A549 (cell line): ENCODE measurements at regions not wholly inside any gene's neighbourhood (a gene's known extent, or its start where the extent isn't known, plus 50 kb on each side); places are given as distances from the start of the nearest gene placed in this dataset.

Source experiments
- BHLHE40 ChIP-seq: IDR thresholded peaks from 2 replicates; pipeline ENCODE4 v1.6.1; 2012; ENCODE audit warnings: low read depth, low read length, inconsistent platforms
- CEBPB ChIP-seq, 2 experiments: fragments of >200 bp in 1 of 2; sonication (Bioruptor Twin) in 1 of 2; formaldehyde crosslinking in 1 of 2; IDR thresholded peaks; 2 replicates each; pipeline ENCODE4 v1.6.1; 2012 to 2016
- CHD2 ChIP-seq: fragments of 150-350 bp; IDR thresholded peaks from 2 replicates; pipeline ENCODE4 v1.6.1; 2014; ENCODE audit warnings: low read length; ENCODE audit not compliant: partially characterized antibody
- CTCF ChIP-seq: fragments of >200 bp; sonication (Bioruptor Twin); formaldehyde crosslinking; IDR thresholded peaks from 3 replicates; pipeline ENCODE4 v1.5.1; 2016
- MAFK ChIP-seq: fragments of 450-650 bp; IDR thresholded peaks from 2 replicates; pipeline ENCODE4 v1.6.1; 2014; ENCODE audit not compliant: partially characterized antibody
- MAX ChIP-seq: IDR thresholded peaks from 2 replicates; pipeline ENCODE4 v1.6.1; 2012
- MYC ChIP-seq: IDR thresholded peaks from 2 replicates; pipeline ENCODE4 v1.6.1; 2012; ENCODE audit warnings: mild to moderate bottlenecking, inconsistent platforms, low read length, improper control_type of control experiment, borderline replicate concordance
- PHF8 ChIP-seq: fragments of 200-600 bp; sonication (generic); IDR thresholded peaks from 2 replicates; pipeline ENCODE4 v1.6.1; 2016; ENCODE audit warnings: low read depth, mild to moderate bottlenecking, antibody characterized with exemption, moderate library complexity, borderline replicate concordance
- POLR2A ChIP-seq: IDR thresholded peaks from 2 replicates; pipeline ENCODE4 v1.6.1; 2012; ENCODE audit warnings: mild to moderate bottlenecking, low read length
- POLR2AphosphoS2 ChIP-seq: conservative IDR thresholded peaks from 2 replicates; pipeline ENCODE4 v1.6.1; 2012; ENCODE audit warnings: low read length, improper control_type of control experiment, inconsistent platforms
- RAD21 ChIP-seq, 2 experiments: fragments of >200 bp in 1 of 2; sonication (Bioruptor Twin) in 1 of 2; formaldehyde crosslinking in 1 of 2; IDR thresholded peaks in 1 of 2; conservative IDR thresholded peaks in 1 of 2; 2 replicates in 1 of 2; 3 replicates in 1 of 2; pipeline ENCODE4 v1.6.1; 2012 to 2018; ENCODE audit warnings: inconsistent platforms in 1 of 2
- RFX5 ChIP-seq: fragments of 450-650 bp; IDR thresholded peaks from 2 replicates; pipeline ENCODE4 v1.7.1; 2014; ENCODE audit warnings: antibody characterized with exemption, mild to moderate bottlenecking, moderate library complexity
- ZFP36 ChIP-seq: fragments of 450-650 bp; IDR thresholded peaks from 2 replicates; pipeline ENCODE4 v1.6.1; 2014; ENCODE audit warnings: borderline replicate concordance; ENCODE audit not compliant: partially characterized antibody

- no peak for TF ChIP-seq CHD2
- no peak for TF ChIP-seq CTCF
- TF ChIP-seq POLR2A: no peak
- no peak for TF ChIP-seq MAFK
- no peak for TF ChIP-seq RAD21 (conservative IDR thresholded peaks at IDR 0.05 in 1 of 2, IDR thresholded peaks at IDR 0.05 in 1 of 2)
- no peak for TF ChIP-seq ZFP36
- no peak for TF ChIP-seq POLR2AphosphoS2
- no peak for TF ChIP-seq MAX
- TF ChIP-seq PHF8: no peak
- TF ChIP-seq MYC: no peak
- TF ChIP-seq RFX5: no peak
- TF ChIP-seq BHLHE40: no peak
- TF ChIP-seq CEBPB (IDR thresholded peaks at IDR 0.05): no peak
Measured at GRCh38 chr22:22759371-22759770, 115.0 kb downstream of the GGTLC2 start.
